T-cell (primary cell): ENCODE measurements at regions not wholly inside any gene's neighbourhood (a gene's known extent, or its start where the extent isn't known, plus 50 kb on each side); places are given as distances from the start of the nearest gene placed in this dataset.

Experiments used
- ATAC-seq, 4 experiments: fragments of 200-7000 bp in 3 of 4; fragments of 150-1000 bp in 1 of 4; cut with Tn5 transposase; replicated peaks in 1 of 4; 1 replicate in 3 of 4; 2 replicates in 1 of 4; pipeline ENCODE4 v1.10.0; 2021; ENCODE audit warnings: moderate library complexity in 3 of 4, mild to moderate bottlenecking in 2 of 4, moderate number of reproducible peaks in 1 of 4
- CTCF ChIA-PET, 2 donors: fragments of 300-600 bp; sonication (Branson Sonifier 250); formaldehyde crosslinking; loops; one replicate each; lab custom pipeline; 2022; ENCODE audit warnings: antibody characterized with exemption in 2 of 2; lab: Charles Lee
- POLR2A ChIA-PET, 2 donors: fragments of 300-600 bp; sonication (Branson Sonifier 250); formaldehyde crosslinking; loops; one replicate each; lab custom pipeline; 2022; ENCODE audit warnings: antibody characterized with exemption in 2 of 2; lab: Charles Lee
- DNase-seq, 35 experiments: peaks; one replicate each; pipeline versions ENCODE4 v3.0.0 to v3.0.0-alpha.2; 2013 to 2023
- H3K27ac ChIP-seq: one replicate; pipeline ENCODE4 v1.5.1; 2013; ENCODE audit warnings: low read length
- H3K27me3 ChIP-seq, 2 experiments: replicated peaks in 1 of 2; 1 replicate in 1 of 2; 2 replicates in 1 of 2; pipeline versions ENCODE4 v1.6.1 to v1.7.0; 2013; ENCODE audit warnings: low read length in 1 of 2, mixed read lengths in 1 of 2; ENCODE audit not compliant: control insufficient read depth in 2 of 2, insufficient read depth in 2 of 2; ENCODE audit errors: extremely low read depth in 1 of 2
- H3K36me3 ChIP-seq, 2 donors: 1 replicate in 1 of 2; 2 replicates in 1 of 2; pipeline versions ENCODE4 v1.6.1 to v1.7.0; 2013; ENCODE audit warnings: low read length in 1 of 2; ENCODE audit not compliant: control insufficient read depth in 2 of 2, insufficient read depth in 1 of 2; ENCODE audit errors: extremely low read depth in 1 of 2
- H3K4me1 ChIP-seq, 2 experiments: 1 replicate in 1 of 2; 2 replicates in 1 of 2; pipeline versions ENCODE4 v1.6.1 to v1.7.0; 2013; ENCODE audit warnings: low read length in 2 of 2, mixed read lengths in 1 of 2; ENCODE audit not compliant: insufficient read depth in 2 of 2, control insufficient read depth in 1 of 2; ENCODE audit errors: extremely low read depth in 1 of 2
- H3K4me3 ChIP-seq, 2 donors: 1 replicate in 1 of 2; 2 replicates in 1 of 2; pipeline versions ENCODE4 v1.5.1 to v1.7.0; 2013; ENCODE audit warnings: mild to moderate bottlenecking in 2 of 2, low read length in 1 of 2, moderate library complexity in 1 of 2; ENCODE audit not compliant: control insufficient read depth in 1 of 2; ENCODE audit errors: extremely low read depth in 1 of 2
- H3K9me3 ChIP-seq: 2 replicates; pipeline ENCODE4 v1.7.0; 2013
- H3K27ac Mint-ChIP-seq, 2 donors: one replicate each; pipeline ENCODE4 v1.8.0; 2020 to 2021; ENCODE audit warnings: mild to moderate bottlenecking in 2 of 2, mixed read lengths in 2 of 2
- H3K27me3 Mint-ChIP-seq, 2 donors: one replicate each; pipeline ENCODE4 v1.8.0; 2021 to 2022; ENCODE audit warnings: mixed read lengths in 2 of 2
- H3K36me3 Mint-ChIP-seq: one replicate; pipeline ENCODE4 v1.8.0; 2021; ENCODE audit warnings: mixed read lengths
- H3K4me1 Mint-ChIP-seq, 3 donors: one replicate each; pipeline ENCODE4 v1.8.0; 2020 to 2022; ENCODE audit warnings: mixed read lengths in 3 of 3, mild to moderate bottlenecking in 1 of 3
- H3K4me3 Mint-ChIP-seq, 3 donors: one replicate each; pipeline ENCODE4 v1.8.0; 2020 to 2022; ENCODE audit warnings: mild to moderate bottlenecking in 3 of 3, mixed read lengths in 3 of 3, moderate library complexity in 3 of 3
- H3K9me3 Mint-ChIP-seq, 3 donors: one replicate each; pipeline ENCODE4 v1.8.0; 2020 to 2022; ENCODE audit warnings: mixed read lengths in 3 of 3
- WGBS: methylation state at CpG from one replicate; pipeline ENCODE4 v1.1.5; 2013; ENCODE audit warnings: missing lambda C conversion rate; ENCODE audit not compliant: insufficient coverage; 5-methylcytosine and 5-hydroxymethylcytosine counted together

DNA sequence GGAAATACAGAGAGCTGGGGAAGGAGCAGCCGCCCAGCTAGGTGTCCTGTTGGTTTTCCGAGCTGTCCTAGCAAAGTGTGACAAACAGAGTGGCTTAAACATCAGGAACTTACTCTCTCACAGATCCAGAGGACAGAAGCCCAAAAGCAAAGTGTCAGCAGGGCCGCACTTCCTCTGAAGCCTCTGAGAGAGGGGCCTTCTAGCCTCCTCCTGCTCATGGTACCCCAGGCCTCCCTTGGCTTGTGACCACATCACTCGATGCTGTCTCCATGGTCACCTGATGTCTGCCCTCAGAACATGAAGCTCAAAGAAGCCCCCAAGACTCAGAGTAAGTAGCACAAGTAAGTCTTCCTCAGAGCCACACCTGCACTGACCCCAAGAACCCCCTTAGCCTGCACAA is 650.5 kb upstream of the ID2 start:
- 85% methylated on average over 4 of the region's 4 CpGs for WGBS
- H3K27ac ChIP-seq, result no peak overlapping the region
- Mint-ChIP-seq H3K36me3 (no peaks in the 10 kb centered on the region), H3K27me3 (no peaks in the 10 kb centered on the region), H3K9me3 (no peaks in the 10 kb centered on the region), H3K4me1 (no peaks in the 10 kb centered on the region), H3K4me3 (no peak overlapping the region), H3K27ac (no peak overlapping the region)
- no peaks in the 10 kb centered on the region for H3K9me3 ChIP-seq
- H3K4me3 ChIP-seq, result no peak overlapping the region
- ChIA-PET CTCF (interaction anchor here in 1 of 2 donors (0.6 kb wide), 1 partner anchor 482 kb away, joined by 3 read pairs; no protein-coding TSS in a partner anchor), POLR2A (no interaction called here)
- ATAC-seq, result no peak
- H3K36me3 ChIP-seq, result no peaks in the 10 kb centered on the region
- DNase-seq, result no peak
- H3K27me3 ChIP-seq, result peaks cover 0 to 16% of the 10 kb centered on the region in 2 experiments
- H3K4me1 ChIP-seq, result peaks cover 0 to 4% of the 10 kb centered on the region in 2 experiments

DNA sequence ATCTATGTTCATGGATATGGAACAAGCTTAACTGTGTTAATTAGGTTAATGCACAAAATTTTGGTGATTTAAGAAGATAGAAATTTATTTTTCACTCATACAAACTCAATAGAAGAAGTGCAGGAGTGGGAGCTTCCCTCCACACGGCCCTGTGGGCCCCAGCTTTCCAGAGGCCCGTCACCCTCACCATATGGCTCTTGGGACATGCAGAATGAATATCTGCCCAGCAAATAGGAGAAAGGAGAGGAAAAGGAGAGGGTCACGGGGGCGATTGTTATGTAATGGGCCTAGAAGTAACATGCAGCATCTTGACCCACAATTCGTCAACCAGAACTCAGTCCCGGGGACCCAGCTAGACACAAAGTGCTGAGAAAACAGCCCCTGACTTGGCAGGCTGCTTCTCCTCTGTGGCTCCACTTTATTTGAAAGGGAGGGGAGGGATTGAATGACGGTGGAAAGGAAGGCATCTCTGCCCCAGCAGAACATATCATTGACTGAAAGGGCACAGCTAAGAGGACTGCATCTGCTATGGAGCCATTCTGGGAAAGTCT is 648.2 kb upstream of the ID2 start:
- no peaks in the 10 kb centered on the region for H3K27me3 Mint-ChIP-seq
- ChIA-PET CTCF (no interaction called here), POLR2A (no interaction called here)
- Histone ChIP-seq H3K9me3 (no peaks in the 10 kb centered on the region), H3K4me1 (peaks cover 0 to 4% of the 10 kb centered on the region in 2 experiments), H3K27me3 (peaks cover 0 to 5% of the 10 kb centered on the region in 2 experiments), H3K36me3 (no peaks in the 10 kb centered on the region), H3K27ac (no peak overlapping the region), H3K4me3 (no peak overlapping the region)
- H3K9me3 Mint-ChIP-seq, result no peaks in the 10 kb centered on the region
- no peak overlapping the region for H3K27ac Mint-ChIP-seq
- WGBS, result 100% methylated on average over 3 of the region's 7 CpGs
- ATAC-seq (no peak), DNase-seq (no peak)
- no peaks in the 10 kb centered on the region for H3K4me1 Mint-ChIP-seq
- no peak overlapping the region for H3K4me3 Mint-ChIP-seq
- no peaks in the 10 kb centered on the region for H3K36me3 Mint-ChIP-seq

DNA sequence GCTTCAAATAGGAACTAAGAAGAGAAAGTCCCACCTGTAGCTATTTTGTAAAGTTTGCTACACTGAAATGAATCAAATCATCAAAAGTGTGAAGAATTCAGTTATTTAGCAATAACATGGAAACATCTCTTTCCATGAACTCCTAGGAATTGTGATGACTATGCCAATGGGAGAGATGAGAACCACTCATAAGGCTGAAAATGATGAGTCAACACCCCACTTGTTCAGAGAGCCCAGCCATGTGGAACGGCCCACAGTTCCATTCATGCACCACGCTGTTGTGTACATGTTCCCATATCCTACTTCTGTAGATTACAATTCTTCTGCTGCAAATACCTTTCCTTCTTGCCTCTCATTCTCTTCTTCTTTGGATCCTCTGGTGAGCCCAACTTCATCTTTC is 645.5 kb upstream of the ID2 start:
- H3K4me1 Mint-ChIP-seq, result no peaks in the 10 kb centered on the region
- H3K9me3 Mint-ChIP-seq, result no peaks in the 10 kb centered on the region
- no peak for ATAC-seq
- peaks cover 0 to 4% of the 10 kb centered on the region in 2 experiments for H3K27me3 ChIP-seq
- WGBS, result 90% methylated on average over 2 of the region's 2 CpGs
- H3K27me3 Mint-ChIP-seq, result no peaks in the 10 kb centered on the region
- no peak for DNase-seq
- ChIA-PET POLR2A (interaction anchor here in 1 of 2 donors (0.6 to 0.7 kb wide), 2 partner anchors 12 to 231 kb away, joined by 3 read pairs; no protein-coding TSS in a partner anchor), CTCF (no interaction called here)
- H3K4me3 ChIP-seq, result no peak overlapping the region
- H3K4me3 Mint-ChIP-seq, result no peak overlapping the region
- no peak overlapping the region for H3K27ac ChIP-seq
- H3K4me1 ChIP-seq, result peaks cover 0 to 4% of the 10 kb centered on the region in 2 experiments
- no peaks in the 10 kb centered on the region for H3K9me3 ChIP-seq
- H3K36me3 Mint-ChIP-seq, result no peaks in the 10 kb centered on the region
- H3K27ac Mint-ChIP-seq, result no peak overlapping the region
- no peaks in the 10 kb centered on the region for H3K36me3 ChIP-seq

DNA sequence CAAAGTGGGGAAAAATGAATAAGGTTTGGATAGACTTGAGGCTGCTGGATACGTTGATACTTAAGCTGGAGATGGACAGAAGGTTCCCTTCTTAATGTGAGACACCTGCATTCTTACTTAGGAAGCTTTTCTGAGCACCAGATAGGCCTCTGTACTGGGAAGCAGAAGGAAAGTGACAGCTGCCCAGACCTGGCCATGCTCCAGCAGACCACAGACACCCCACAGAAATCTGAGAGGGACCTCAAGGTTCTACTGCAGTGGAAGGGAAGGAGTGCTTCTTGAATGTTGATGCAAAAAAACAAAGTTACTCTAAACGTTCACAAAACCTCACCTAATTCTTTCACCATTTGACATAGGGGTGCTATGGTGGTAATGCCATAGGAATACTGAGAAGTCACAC is 642.1 kb upstream of the ID2 start:
- CTCF ChIA-PET, result no interaction called here
- H3K4me3 Mint-ChIP-seq, result no peak overlapping the region
- H3K9me3 Mint-ChIP-seq, result peaks cover 2 to 7% (median 5%) of the 10 kb centered on the region in 3 donors
- WGBS, result 56% methylated on average over 1 of the region's 2 CpGs
- Histone ChIP-seq H3K36me3 (no peaks in the 10 kb centered on the region), H3K27me3 (peaks cover 0 to 3% of the 10 kb centered on the region in 2 experiments), H3K4me3 (no peak overlapping the region), H3K4me1 (no peaks in the 10 kb centered on the region), H3K27ac (no peak overlapping the region), H3K9me3 (no peaks in the 10 kb centered on the region)
- H3K36me3 Mint-ChIP-seq, result no peaks in the 10 kb centered on the region
- no peak overlapping the region for H3K27ac Mint-ChIP-seq
- DNase-seq (no peak), ATAC-seq (no peak)
- POLR2A ChIA-PET, result no interaction called here
- H3K27me3 Mint-ChIP-seq, result no peaks in the 10 kb centered on the region
- H3K4me1 Mint-ChIP-seq, result no peaks in the 10 kb centered on the region

- Mint-ChIP-seq H3K9me3 (peaks cover 2 to 7% (median 5%) of the 10 kb centered on the region in 3 donors), H3K27me3 (no peaks in the 10 kb centered on the region), H3K27ac (no peak overlapping the region), H3K36me3 (no peaks in the 10 kb centered on the region), H3K4me1 (no peaks in the 10 kb centered on the region), H3K4me3 (no peak overlapping the region)
- Histone ChIP-seq H3K4me3 (no peak overlapping the region), H3K27me3 (peaks cover 0 to 3% of the 10 kb centered on the region in 2 experiments), H3K9me3 (no peaks in the 10 kb centered on the region), H3K4me1 (no peaks in the 10 kb centered on the region), H3K27ac (no peak overlapping the region), H3K36me3 (no peaks in the 10 kb centered on the region)
- ATAC-seq (no peak), DNase-seq (no peak)
- WGBS, result 94% methylated on average over 4 of the region's 4 CpGs
- ChIA-PET CTCF (no interaction called here), POLR2A (no interaction called here)
Measured at GRCh38 chr2:8043295-8043694, 638.6 kb upstream of the ID2 start.

DNA sequence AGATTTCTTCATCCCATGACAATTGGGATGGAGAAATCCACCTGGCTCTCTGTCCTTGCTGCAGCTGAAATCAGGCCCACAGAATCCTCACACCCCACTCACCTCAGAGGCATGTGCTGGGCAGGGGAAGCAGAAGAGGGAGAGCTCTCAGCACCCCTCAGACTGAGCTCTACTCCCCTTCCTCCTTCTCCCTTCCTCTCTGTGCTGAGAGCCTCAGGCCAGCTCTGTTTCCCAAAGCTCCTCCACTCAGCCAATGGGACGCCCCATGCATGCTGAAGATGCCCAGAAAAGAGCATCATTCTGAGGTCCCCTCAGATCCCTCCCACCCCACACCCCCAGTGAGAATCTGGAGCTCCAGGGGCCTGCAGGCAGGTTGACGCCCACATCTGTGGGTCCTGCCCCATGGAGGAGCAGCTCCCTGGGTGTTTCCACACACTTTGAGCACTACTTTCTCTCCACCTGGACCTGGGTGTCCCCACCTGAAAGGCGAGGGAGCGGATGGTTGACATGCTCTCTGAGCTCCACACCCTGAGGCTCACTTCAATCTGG is 637.7 kb upstream of the ID2 start:
- H3K9me3 Mint-ChIP-seq, result peaks cover 2 to 7% (median 5%) of the 10 kb centered on the region in 3 donors

More for the DNA sequence above, 637.7 kb upstream of the ID2 start:
- Mint-ChIP-seq H3K4me3 (no peak overlapping the region), H3K36me3 (no peaks in the 10 kb centered on the region), H3K27me3 (no peaks in the 10 kb centered on the region), H3K4me1 (no peaks in the 10 kb centered on the region), H3K27ac (peak overlapping the region in 1 of 2 donors; percentile 17)
- no peak overlapping the region for H3K27ac ChIP-seq
- peaks cover 0 to 3% of the 10 kb centered on the region in 2 experiments for H3K27me3 ChIP-seq
- ATAC-seq, result no peak
- H3K9me3 ChIP-seq, result no peaks in the 10 kb centered on the region
- no peaks in the 10 kb centered on the region for H3K4me1 ChIP-seq
- ChIA-PET POLR2A (no interaction called here), CTCF (interaction anchor here in 1 of 2 donors (0.7 kb wide), 1 partner anchor 560 kb away, joined by 3 read pairs; no protein-coding TSS in a partner anchor)
- H3K4me3 ChIP-seq, result no peak overlapping the region
- WGBS, result 97% methylated on average over 4 of the region's 4 CpGs
- no peaks in the 10 kb centered on the region for H3K36me3 ChIP-seq
- no peak for DNase-seq
